HEK293T (cell line): ENCODE measurements at regions not wholly inside any gene's neighbourhood (a gene's known extent, or its start where the extent isn't known, plus 50 kb on each side); places are given as distances from the start of the nearest gene placed in this dataset.

ENCODE experiments used
- CTCF ChIA-PET: fragments of 350-600 bp; formaldehyde crosslinking; extraction: SDS; loops from one replicate; lab custom pipeline; 2021; ENCODE audit warnings: antibody characterized with exemption, inconsistent platforms; lab: Yijun Ruan, JAX
- POLR2A ChIA-PET: fragments of 350-600 bp; formaldehyde crosslinking; extraction: SDS; loops from one replicate; lab custom pipeline; 2020; ENCODE audit warnings: antibody characterized with exemption, inconsistent platforms; lab: Yijun Ruan, JAX
- DNase-seq: peaks from one replicate; pipeline ENCODE4 v3.0.0; 2012; ENCODE audit warnings: mixed read lengths; ENCODE audit errors: extremely low spot score
- ARNT ChIP-seq: fragments of 450-650 bp; IDR thresholded peaks from 2 replicates; pipeline ENCODE4 v1.6.1; 2017; ENCODE audit warnings: mild to moderate bottlenecking
- BHLHE40 ChIP-seq: fragments of 450-650 bp; IDR thresholded peaks from 2 replicates; pipeline ENCODE4 v1.6.1; 2016; ENCODE audit warnings: mild to moderate bottlenecking, moderate library complexity, borderline replicate concordance
- CTBP1 ChIP-seq: fragments of 450-650 bp; IDR thresholded peaks from 2 replicates; pipeline ENCODE4 v1.6.1; 2016; ENCODE audit warnings: borderline replicate concordance
- ELF4 ChIP-seq: fragments of 450-650 bp; IDR thresholded peaks from 2 replicates; pipeline ENCODE4 v1.6.1; 2017; ENCODE audit warnings: antibody characterized with exemption
- FOXA1 ChIP-seq: fragments of 450-650 bp; IDR thresholded peaks from 2 replicates; pipeline ENCODE4 v1.6.1; 2016; ENCODE audit warnings: mild to moderate bottlenecking
- FOXK2 ChIP-seq: fragments of 450-650 bp; IDR thresholded peaks from 2 replicates; pipeline ENCODE4 v1.6.1; 2016; ENCODE audit warnings: mild to moderate bottlenecking
- FOXM1 ChIP-seq: fragments of 450-650 bp; IDR thresholded peaks from 2 replicates; pipeline ENCODE4 v1.6.1; 2017; ENCODE audit warnings: mild to moderate bottlenecking, borderline replicate concordance
- HDGF ChIP-seq: fragments of 450-650 bp; IDR thresholded peaks from 2 replicates; pipeline ENCODE4 v1.6.1; 2017; ENCODE audit warnings: antibody characterized with exemption, borderline replicate concordance
- L3MBTL2 ChIP-seq: fragments of 450-650 bp; conservative IDR thresholded peaks from 2 replicates; pipeline ENCODE4 v1.6.1; 2016; ENCODE audit warnings: mild to moderate bottlenecking
- LEF1 ChIP-seq: fragments of 450-650 bp; IDR thresholded peaks from 2 replicates; pipeline ENCODE4 v1.6.1; 2017; ENCODE audit warnings: mild to moderate bottlenecking, borderline replicate concordance
- NFRKB ChIP-seq: fragments of 450-650 bp; IDR thresholded peaks from 2 replicates; pipeline ENCODE4 v1.6.1; 2016; ENCODE audit warnings: mild to moderate bottlenecking, moderate library complexity
- PKNOX1 ChIP-seq: fragments of 450-650 bp; IDR thresholded peaks from 2 replicates; pipeline ENCODE4 v1.6.1; 2016
- SP1 ChIP-seq: fragments of 450-650 bp; IDR thresholded peaks from 2 replicates; pipeline ENCODE4 v1.6.1; 2017
- SUZ12 ChIP-seq: fragments of 450-650 bp; IDR thresholded peaks from 2 replicates; pipeline ENCODE4 v1.6.1; 2016; ENCODE audit warnings: mild to moderate bottlenecking
- TARDBP ChIP-seq: fragments of 450-650 bp; IDR thresholded peaks from 2 replicates; pipeline ENCODE4 v1.6.1; 2016
- ZNF384 ChIP-seq: fragments of 450-650 bp; IDR thresholded peaks from 2 replicates; pipeline ENCODE4 v1.6.1; 2016

DNA sequence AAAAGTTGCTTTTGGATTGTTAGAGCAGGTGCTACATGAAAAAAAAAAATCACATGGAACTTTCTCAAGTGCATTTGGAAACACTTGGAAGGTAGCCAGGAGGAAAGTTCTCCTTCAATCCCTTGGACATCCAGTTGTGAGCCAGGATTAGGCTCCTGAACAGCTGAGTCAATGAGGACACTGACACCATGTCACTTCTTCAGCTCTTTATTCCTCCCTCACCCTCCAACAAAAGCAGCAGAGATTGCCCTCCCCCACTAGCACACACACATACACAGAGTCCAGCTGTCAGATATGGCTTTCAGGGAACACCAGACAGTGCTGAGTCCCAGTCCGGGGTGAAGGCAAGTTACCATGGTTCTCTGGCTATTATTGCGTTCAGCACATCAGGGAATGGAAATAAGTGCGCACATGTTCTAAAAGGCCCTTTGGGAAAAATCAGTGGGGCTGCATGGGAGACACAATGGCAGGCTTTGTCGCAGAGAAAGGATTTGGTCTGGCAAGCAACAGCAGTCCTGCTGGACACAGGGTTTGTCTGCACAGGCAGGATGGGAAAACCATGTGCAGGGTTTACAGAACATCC is 124.7 kb upstream of the MARCKS start:
- POLR2A ChIA-PET, result no interaction called here
- TF ChIP-seq SP1, result no peak
- no peak for TF ChIP-seq NFRKB
- no peak for TF ChIP-seq CTBP1
- no peak for TF ChIP-seq FOXM1
- no peak for TF ChIP-seq FOXK2
- no peak for TF ChIP-seq ARNT
- TF ChIP-seq SUZ12, result no peak
- no peak for TF ChIP-seq L3MBTL2
- TF ChIP-seq FOXA1, result no peak
- CTCF ChIA-PET, result no interaction called here
- no peak for DNase-seq

DNA sequence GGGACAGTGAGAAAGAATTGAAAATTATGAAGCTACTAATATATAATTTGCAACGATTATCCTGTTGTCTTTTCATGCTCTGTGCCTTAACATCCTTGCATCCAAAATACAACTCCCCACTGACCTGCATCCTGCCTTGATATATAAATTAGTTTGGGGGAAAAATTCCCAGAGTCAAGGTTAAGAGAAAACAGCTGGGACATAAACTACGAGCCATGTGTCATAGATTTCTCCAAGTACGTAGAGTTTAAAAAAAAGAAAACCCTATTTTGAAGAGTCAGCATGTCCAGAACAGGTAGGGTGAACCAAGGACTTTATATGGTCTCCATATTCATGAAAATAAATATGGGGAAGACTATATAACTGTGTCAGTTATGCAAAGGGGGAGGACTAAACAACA is 123.8 kb upstream of the MARCKS start:
- CTCF ChIA-PET, result no interaction called here
- POLR2A ChIA-PET, result no interaction called here
- no peak for DNase-seq
- TF ChIP-seq L3MBTL2 (no peak), PKNOX1 (no peak)

DNA sequence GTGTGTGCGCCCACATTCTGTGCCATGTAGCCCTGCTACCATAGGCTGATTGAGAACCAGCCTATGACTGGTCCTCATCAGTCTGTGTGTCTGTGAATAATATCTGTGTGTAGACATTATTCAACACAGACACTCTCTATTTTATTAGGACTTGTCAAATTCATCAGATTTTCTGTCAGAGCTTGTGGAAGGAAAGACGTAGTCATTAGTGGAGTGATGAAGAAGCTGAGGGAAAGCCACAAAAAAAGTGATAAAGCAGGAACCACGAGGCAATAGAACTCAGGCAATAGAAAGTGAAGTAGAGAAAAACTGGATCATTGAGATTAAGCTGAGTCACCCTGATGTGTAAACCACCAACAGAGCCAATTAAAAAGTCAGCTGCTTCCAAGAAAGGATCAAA is 122.2 kb upstream of the MARCKS start:
- POLR2A ChIA-PET, result no interaction called here
- CTCF ChIA-PET, result no interaction called here
- DNase-seq, result no peak
- no peak for TF ChIP-seq ZNF384
- TF ChIP-seq HDGF, result no peak
- no peak for TF ChIP-seq PKNOX1
- TF ChIP-seq BHLHE40, result no peak
- no peak for TF ChIP-seq L3MBTL2
- TF ChIP-seq FOXA1, result no peak
- no peak for TF ChIP-seq ELF4
- no peak for TF ChIP-seq SUZ12
- TF ChIP-seq CTBP1, result no peak

DNA sequence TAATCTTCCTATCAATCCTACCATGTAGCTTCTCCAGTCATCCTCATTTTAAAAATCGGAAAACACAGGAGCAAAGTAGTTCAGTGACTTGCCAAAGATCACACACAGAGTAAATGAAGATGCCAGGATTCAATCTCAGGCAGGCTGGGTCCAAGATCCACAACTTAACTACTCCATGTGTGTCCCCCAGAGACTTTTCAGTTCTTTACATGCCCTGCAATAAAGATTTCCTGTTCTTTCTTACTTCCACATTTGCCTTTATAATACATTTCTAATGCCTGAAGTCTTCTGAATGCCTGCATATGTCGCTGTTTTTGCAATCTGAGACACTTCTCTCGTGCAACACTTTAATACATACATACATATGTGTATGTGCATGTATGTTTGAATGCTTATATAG is 121.7 kb upstream of the MARCKS start:
- TF ChIP-seq FOXK2 (no peak), PKNOX1 (no peak), ARNT (no peak), SUZ12 (no peak), TARDBP (no peak), HDGF (no peak), CTBP1 (no peak), SP1 (no peak), NFRKB (no peak), LEF1 (no peak), ZNF384 (no peak), ELF4 (no peak), BHLHE40 (no peak), FOXM1 (no peak), L3MBTL2 (no peak), FOXA1 (no peak)
- CTCF ChIA-PET, result no interaction called here
- no peak for DNase-seq
- POLR2A ChIA-PET, result no interaction called here

- POLR2A ChIA-PET, result no interaction called here
Observed at GRCh38 chr6:113736978-113737377, 120.2 kb upstream of the MARCKS start.

DNA sequence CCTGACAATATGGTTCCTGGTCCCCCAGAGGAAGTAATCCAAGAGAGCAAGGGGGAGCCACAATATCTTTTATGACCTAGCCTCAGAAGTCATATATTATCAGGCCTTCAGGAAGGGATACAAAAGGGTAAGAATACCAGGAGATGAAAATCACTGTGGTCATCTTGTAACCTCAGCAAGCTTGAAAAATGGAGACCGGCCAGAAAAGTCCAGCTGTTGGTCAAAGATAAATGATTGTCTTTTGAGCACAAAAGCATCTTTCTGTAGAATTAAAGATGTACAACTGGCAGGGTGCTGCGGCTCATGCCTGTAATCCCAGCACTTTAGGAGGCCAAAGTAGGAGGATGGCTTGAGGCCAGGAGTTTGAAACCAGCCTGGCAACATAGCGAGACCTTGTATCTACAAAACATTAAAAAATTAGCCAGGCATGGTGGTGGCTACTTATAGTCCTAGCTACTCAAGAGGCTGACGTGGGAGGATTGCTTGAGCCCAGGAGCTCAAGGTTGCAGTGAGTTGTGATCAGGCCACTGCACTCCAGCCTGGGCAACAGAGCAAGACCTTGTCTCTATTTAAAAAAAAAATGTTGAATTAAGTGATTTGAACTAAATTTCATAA is 118.0 kb upstream of the MARCKS start:
- CTCF ChIA-PET, result no interaction called here
- POLR2A ChIA-PET, result no interaction called here
- no peak for DNase-seq
- TF ChIP-seq L3MBTL2 (no peak), SUZ12 (no peak), SP1 (no peak), LEF1 (no peak), HDGF (no peak), FOXK2 (no peak), ZNF384 (no peak), BHLHE40 (no peak), FOXM1 (no peak), PKNOX1 (no peak), FOXA1 (no peak), CTBP1 (no peak), ELF4 (no peak), TARDBP (no peak)

More at GRCh38 chr6:113736978-113737377, 120.2 kb upstream of the MARCKS start:
- CTCF ChIA-PET, result no interaction called here
- TF ChIP-seq PKNOX1, result no peak
- TF ChIP-seq CTBP1, result no peak
- TF ChIP-seq TARDBP, result no peak
- TF ChIP-seq ARNT, result no peak
- no peak for DNase-seq
